PC-9 (cell line): ENCODE measurements at regions not wholly inside any gene's neighbourhood (a gene's known extent, or its start where the extent isn't known, plus 50 kb on each side); places are given as distances from the start of the nearest gene placed in this dataset.

Source experiments
- CTCF ChIP-seq: fragments of 200-600 bp; sonication (generic); conservative IDR thresholded peaks from 2 replicates; pipeline ENCODE4 v1.6.1; 2017; ENCODE audit warnings: mixed run types, antibody characterized with exemption, mild to moderate bottlenecking, moderate library complexity
- EZH2 ChIP-seq: fragments of 200-600 bp; sonication (generic); IDR thresholded peaks from 2 replicates; pipeline ENCODE4 v1.8.0; 2017; ENCODE audit warnings: antibody characterized with exemption, low read depth

- TF ChIP-seq CTCF (no peak), EZH2 (no peak)
Measured at GRCh38 chr1:232327269-232327668, 302.7 kb downstream of the SIPA1L2 start.
